Stimulated activated CD4-positive, alpha-beta T cell treated with anti-CD3 and anti-CD28 coated beads, TNF-alpha, amount 100 ng/mL, for 24 hours (primary cell): ENCODE measurements at regions not wholly inside any gene's neighbourhood (a gene's known extent, or its start where the extent isn't known, plus 50 kb on each side); places are given as distances from the start of the nearest gene placed in this dataset.

Experiments
- DNase-seq, 3 experiments: peaks; one replicate each; pipeline ENCODE4 v3.0.0-alpha.2; 2020; ENCODE audit warnings: low read depth in 3 of 3

DNA sequence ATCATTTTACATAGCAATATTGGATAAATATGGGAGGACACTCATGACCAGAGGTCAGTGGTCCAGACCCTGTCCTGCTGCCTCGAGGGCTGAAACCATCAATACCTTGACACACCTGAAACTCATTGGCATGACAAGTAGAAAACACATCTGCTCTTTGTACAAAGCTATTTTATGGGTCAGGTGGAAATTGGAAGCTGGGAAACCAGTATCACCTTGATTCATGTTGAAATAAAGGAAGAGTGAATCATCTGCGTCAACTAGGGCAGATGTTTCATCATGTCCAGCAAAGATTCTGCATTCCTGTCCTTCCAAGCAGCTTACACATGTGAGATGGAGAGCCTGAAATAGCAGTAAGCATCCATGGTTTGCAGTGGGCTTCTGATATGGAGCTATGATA lies 80.0 kb upstream of the ERBB4 start:
- DNase-seq = no peak

DNA sequence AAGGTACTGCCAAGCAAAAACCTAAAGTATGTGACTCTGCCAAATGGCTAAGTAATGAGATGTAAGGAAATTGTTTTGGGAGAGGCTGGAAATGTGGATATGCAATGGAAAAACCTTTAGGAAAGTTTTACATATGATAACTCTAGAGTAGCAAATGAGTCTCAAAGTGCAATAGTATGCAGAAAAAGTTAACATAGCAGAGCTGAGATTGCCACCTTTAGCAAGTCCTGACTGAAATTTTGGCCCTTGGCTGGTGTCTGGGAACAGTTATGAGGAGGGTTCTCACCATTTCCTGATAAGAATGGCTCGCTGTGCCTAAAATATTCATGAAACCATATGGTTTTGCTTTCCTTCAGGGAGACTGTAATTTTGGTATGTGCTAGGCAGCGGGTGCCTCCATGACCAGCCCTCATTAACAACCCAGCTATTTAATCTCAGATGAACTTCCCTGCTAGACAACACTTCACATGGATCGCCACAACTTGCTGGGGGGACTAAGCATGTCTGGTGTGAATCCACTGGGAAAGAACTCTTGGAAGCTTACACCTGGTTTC lies 72.3 kb upstream of the ERBB4 start:
- no peak for DNase-seq

DNA sequence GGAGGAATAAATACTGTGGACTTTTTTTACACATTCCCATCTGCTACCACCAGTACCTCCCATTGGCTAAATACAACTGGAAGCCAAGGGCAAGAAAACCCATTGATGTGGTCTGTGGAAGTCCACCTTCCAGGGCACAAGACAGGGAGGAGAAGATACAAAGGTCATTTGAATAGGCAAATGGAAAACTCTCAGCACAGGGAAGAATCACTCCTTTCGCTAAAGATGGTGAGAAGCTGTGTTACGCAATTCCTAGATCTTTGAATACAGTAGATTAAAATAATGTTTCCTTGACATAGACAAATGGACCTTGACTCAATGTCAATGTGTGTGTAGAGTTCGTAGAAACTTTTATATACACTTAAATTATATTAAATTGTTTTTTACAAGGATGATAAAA lies 70.9 kb upstream of the ERBB4 start:
- no peak for DNase-seq

DNA sequence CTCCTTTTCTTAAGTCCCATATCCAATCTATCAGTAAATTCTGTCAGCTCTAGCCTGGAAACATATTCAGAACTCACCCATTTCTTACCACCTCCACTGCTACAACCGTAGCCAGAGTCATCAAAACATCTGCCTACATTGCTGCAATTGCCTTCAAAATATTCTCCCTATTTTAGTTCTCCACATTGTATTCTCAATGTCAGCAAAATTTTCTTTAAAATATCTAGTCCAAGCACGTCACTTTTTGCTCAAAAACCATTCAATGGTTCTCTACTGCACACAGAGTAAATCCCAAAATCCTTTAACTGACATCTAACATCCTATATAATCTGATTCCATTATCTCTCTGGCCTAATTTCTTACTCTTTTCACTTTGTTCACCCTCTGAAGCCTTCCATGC lies 68.5 kb upstream of the ERBB4 start:
- DNase-seq = no peak

DNA sequence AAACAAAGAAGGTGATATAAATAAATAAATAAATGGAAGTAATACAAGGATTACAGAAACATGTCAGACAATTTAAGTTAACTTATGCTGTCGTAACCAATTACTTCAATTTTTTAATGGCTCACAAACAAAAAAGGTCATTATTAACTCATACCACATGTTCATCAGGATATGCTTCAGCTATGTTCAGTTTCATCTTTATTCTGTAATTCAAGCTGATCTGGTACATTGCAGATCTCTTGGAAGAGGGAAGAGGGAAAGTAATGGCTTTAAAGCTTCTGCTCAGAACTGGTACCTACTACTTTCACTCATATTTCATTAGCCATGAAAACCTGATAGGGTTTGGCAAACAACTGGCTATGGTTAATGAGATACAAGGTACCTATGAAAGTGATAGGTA lies 67.6 kb upstream of the ERBB4 start:
- DNase-seq = no peak

DNA sequence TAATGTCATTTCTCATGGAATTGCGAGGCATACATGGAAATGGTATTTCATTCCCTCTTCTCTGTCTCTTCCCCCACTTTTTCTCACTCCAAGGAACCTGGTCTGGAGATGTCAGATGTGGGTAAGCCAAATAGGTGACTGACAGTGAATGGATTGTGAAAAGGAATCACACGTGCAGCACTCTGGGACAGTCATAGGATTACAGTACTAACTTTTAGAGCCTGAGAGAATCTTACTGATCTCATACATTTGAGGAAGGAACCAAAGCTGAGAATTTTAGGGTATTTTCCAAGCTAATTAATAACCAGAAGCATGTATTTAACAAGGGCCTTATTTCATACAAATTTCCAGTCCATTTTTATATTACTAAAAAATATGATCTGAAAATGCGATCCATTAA lies 58.1 kb upstream of the ERBB4 start:
- no peak for DNase-seq

DNA sequence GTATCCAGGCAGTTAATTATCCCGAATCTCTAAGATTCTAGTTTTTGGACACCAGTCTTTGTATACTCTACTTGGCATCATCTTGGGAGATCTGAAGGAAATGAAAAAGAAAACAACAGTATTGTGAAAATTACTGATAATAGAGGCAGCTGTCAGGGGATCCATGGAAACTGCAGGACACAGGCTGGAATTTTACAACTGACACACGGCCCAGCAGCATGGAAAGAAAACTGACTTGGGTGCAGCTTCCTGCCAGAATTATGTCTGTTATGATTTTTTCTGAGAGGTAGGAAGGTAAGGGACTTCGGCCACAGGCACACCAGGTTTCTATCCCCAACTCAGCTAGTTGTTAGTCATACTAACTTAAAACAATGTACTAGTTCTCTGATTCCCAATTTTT lies 57.7 kb upstream of the ERBB4 start:
- no peak for DNase-seq

DNA sequence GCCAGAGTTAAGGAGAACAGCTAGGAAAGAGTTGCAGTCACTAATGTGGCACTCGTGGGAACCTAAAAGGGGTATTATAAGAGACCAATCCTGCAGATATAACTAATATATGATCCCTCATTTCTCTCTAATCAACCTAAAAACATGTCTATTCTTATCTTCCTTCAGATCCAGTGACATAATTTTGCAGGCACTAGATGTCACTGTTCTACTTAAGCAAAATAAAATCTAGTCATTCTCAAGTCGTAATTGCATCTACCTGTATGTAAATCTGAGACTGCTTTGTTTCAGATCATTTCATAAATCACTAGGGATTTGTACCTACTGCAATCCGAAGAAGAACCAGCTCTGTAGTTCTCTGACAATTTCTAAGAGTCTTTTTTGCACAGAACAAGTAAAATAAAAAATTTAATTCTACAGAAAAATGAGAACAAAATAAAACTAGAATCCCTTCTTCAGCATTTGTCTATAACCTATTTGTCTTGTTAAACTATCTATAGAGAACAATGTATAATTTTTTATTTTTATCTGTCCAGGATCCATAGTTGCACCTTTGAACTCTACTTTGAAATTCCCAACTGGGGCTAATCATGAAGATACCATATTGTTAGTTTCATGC lies 56.5 kb upstream of the ERBB4 start:
- DNase-seq = no peak

DNA sequence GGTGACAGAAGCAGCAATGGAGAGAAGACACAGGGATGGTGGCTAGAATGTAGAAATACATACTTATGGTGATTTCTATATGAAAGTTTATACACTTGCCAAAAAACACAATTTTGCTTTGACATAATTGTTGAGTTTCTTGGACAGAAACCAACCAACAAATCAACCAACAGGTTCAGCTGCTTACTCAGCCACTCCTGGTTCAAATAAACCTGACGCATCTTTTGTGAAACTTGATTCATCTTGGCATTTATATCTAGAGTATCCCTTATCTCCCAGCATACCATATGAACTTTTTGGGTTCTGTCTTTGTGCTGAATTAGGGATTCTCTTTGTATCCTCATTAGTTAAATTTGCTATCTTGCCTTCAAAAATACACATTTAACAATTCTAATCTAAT lies 54.1 kb upstream of the ERBB4 start:
- DNase-seq = no peak
